ENCODE measurements at regions not wholly inside any gene's neighbourhood (a gene's known extent, or its start where the extent isn't known, plus 50 kb on each side); places are given as distances from the start of the nearest gene placed in this dataset.

- H3K23ac ChIP-seq (ENCODE audit: insufficient read length): no peak overlapping the region
- no peaks in the 10 kb centered on the region for H3K23me2 ChIP-seq (ENCODE audit: low read depth, low read length)
- no peak overlapping the region for H3K27ac ChIP-seq (ENCODE audit: low read depth, low read length)
- ChIA-PET POLR2A (ENCODE audit: partially characterized antibody) (no interaction called here), CTCF (ENCODE audit: partially characterized antibody) (interaction anchor here (1.3 kb wide), 1 partner anchor 9 kb away, joined by 5 read pairs; no protein-coding TSS in a partner anchor)
- 86% methylated on average over 3 of the region's 3 CpGs; no CpG with 5 or more reads in 1 of the 2 experiments for WGBS, 2 experiments (ENCODE audit: extremely low coverage in 1 of 2, insufficient coverage in 1 of 2, insufficient read length in 1 of 2, insufficient replicate concordance in 2 of 2, low coverage in 1 of 2, low lambda C conversion rate in 2 of 2, missing lambda C conversion rate in 1 of 2)
- H3K4me1 ChIP-seq (replicated peaks in 1 of 4; ENCODE audit: control insufficient read depth in 3 of 4, insufficient read depth in 4 of 4, low read length in 3 of 4): no peaks in the 10 kb centered on the region; a peak in 2 of 7 replicates
- no peak for DNase-seq (ENCODE audit: low read depth in 1 of 2, low spot score in 2 of 2)
- H2BK15ac ChIP-seq (ENCODE audit: low read length): no peak overlapping the region
- H3K27me3 ChIP-seq (replicated peaks in 1 of 4; ENCODE audit: control insufficient read depth in 3 of 4, extremely low read depth in 1 of 4, insufficient read depth in 3 of 4, low read length in 3 of 4): no peaks in the 10 kb centered on the region
- no peak for FAIRE-seq
- H3K79me1 ChIP-seq (ENCODE audit: low read depth, low read length): no peaks in the 10 kb centered on the region
- H3K4me2 ChIP-seq (ENCODE audit: insufficient read depth in 1 of 2, low read depth in 2 of 2, low read length in 2 of 2): no peak overlapping the region
- H4K5ac ChIP-seq (ENCODE audit: insufficient read length, low read depth, low read length): no peak overlapping the region
- no peak overlapping the region for H3K4ac ChIP-seq (replicated peaks; ENCODE audit: insufficient read length, low read depth, low read length)
- no peaks in the 10 kb centered on the region for H4K20me1 ChIP-seq (replicated peaks in 1 of 2; ENCODE audit: control insufficient read depth in 1 of 2, insufficient read depth in 2 of 2, low read length in 2 of 2)
- H2AK5ac ChIP-seq (ENCODE audit: low read depth, low read length): no peak overlapping the region
- no peak overlapping the region for H3K18ac ChIP-seq (ENCODE audit: extremely low read depth, low read length)
- H2BK5ac ChIP-seq (ENCODE audit: low read depth, low read length): no peak overlapping the region
- H4K91ac ChIP-seq (replicated peaks; ENCODE audit: insufficient read length, low read length): no peak overlapping the region
- no peak overlapping the region for H2BK12ac ChIP-seq (ENCODE audit: low read depth, low read length)
- no peaks in the 10 kb centered on the region for H3K9me3 ChIP-seq (ENCODE audit: insufficient read depth in 2 of 2, low read depth in 1 of 2, low read length in 1 of 2)
- no peak overlapping the region for H2BK20ac ChIP-seq (ENCODE audit: low read length)
- H3K79me2 ChIP-seq (ENCODE audit: control insufficient read depth in 1 of 2, insufficient read depth in 2 of 2, low read length in 2 of 2): no peaks in the 10 kb centered on the region
- H4K8ac ChIP-seq (ENCODE audit: extremely low read depth, insufficient read depth, low read length): no peak overlapping the region
- H3K56ac ChIP-seq (replicated peaks; ENCODE audit: insufficient read length, low read depth, low read length): no peak overlapping the region
- H3K36me3 ChIP-seq (ENCODE audit: control insufficient read depth in 2 of 4, insufficient read depth in 4 of 4, low read length in 3 of 4): no peaks in the 10 kb centered on the region
- no peak overlapping the region for H3K4me3 ChIP-seq (ENCODE audit: extremely low read depth in 1 of 4, insufficient read depth in 2 of 4, low read depth in 3 of 4, low read length in 4 of 4)
- no peak overlapping the region for H3K14ac ChIP-seq (ENCODE audit: insufficient read length)
- no peak overlapping the region for H2BK120ac ChIP-seq (replicated peaks; ENCODE audit: low read depth, low read length)
- 0 out of 2 replicates have a peak overlapping the region, but pooled peaks have one; percentile 2 for H2AFZ ChIP-seq (ENCODE audit: low read length)
- no peak overlapping the region for H3K9ac ChIP-seq (replicated peaks in 1 of 4; ENCODE audit: extremely low read depth in 1 of 4, low read depth in 3 of 4, low read length in 3 of 4)
- TF ChIP-seq POU5F1 (IDR thresholded peaks at IDR 0.05; ENCODE audit: low read depth, low read length) (no peak), SP2 (IDR thresholded peaks at IDR 0.05; ENCODE audit: low read length) (no peak), SP4 (IDR thresholded peaks at IDR 0.05; ENCODE audit: low read length) (no peak), CBX5 (IDR thresholded peaks at IDR 0.05; ENCODE audit: low read depth, low read length) (no peak), NANOG (IDR thresholded peaks at IDR 0.05; ENCODE audit: insufficient read depth, low read depth, low read length, poor library complexity, severe bottlenecking) (no peak), KDM4A (IDR thresholded peaks at IDR 0.05; ENCODE audit: low read depth, low read length, severe bottlenecking) (no peak)
- TF ChIP-seq, protein P1, sequence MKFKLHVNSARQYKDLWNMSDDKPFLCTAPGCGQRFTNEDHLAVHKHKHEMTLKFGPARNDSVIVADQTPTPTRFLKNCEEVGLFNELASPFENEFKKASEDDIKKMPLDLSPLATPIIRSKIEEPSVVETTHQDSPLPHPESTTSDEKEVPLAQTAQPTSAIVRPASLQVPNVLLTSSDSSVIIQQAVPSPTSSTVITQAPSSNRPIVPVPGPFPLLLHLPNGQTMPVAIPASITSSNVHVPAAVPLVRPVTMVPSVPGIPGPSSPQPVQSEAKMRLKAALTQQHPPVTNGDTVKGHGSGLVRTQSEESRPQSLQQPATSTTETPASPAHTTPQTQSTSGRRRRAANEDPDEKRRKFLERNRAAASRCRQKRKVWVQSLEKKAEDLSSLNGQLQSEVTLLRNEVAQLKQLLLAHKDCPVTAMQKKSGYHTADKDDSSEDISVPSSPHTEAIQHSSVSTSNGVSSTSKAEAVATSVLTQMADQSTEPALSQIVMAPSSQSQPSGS (IDR thresholded peaks at IDR 0.05; ENCODE audit: low read length): no peak
Observed at GRCh38 chr7:145643981-145644380, 472.6 kb upstream of the CNTNAP2 start.
